Transverse colon (tissue), 4 donors: ENCODE measurements at regions not wholly inside any gene's neighbourhood (a gene's known extent, or its start where the extent isn't known, plus 50 kb on each side); places are given as distances from the start of the nearest gene placed in this dataset.

Experiments
- DNase-seq: peaks from one replicate; pipeline ENCODE4 v3.0.0-alpha.2; 2019
- H3K27ac ChIP-seq, 4 donors: fragments of 200-600 bp; sonication (generic); 2 replicates each; pipeline ENCODE4 v1.5.1; 2016 to 2018; ENCODE audit warnings: inconsistent platforms in 4 of 4
- H3K27me3 ChIP-seq: fragments of 200-600 bp; sonication (generic); 2 replicates; pipeline ENCODE4 v1.5.1; 2017; ENCODE audit warnings: inconsistent platforms
- H3K36me3 ChIP-seq, 4 donors: fragments of 200-600 bp; sonication (generic); 2 replicates each; pipeline ENCODE4 v1.5.1; 2017 to 2019; ENCODE audit warnings: inconsistent platforms in 4 of 4
- H3K4me1 ChIP-seq, 4 donors: fragments of 200-600 bp; sonication (generic); 2 replicates each; pipeline ENCODE4 v1.5.1; 2017 to 2020; ENCODE audit warnings: inconsistent platforms in 4 of 4
- H3K4me3 ChIP-seq, 4 donors: fragments of 200-600 bp; sonication (generic); 1 replicate in 1 of 4; 2 replicates in 3 of 4; pipeline versions ENCODE4 v1.5.1 to v1.6.1; 2017 to 2019; ENCODE audit warnings: inconsistent platforms in 4 of 4
- H3K9me3 ChIP-seq, 2 donors: fragments of 200-600 bp; sonication (generic); 2 replicates each; pipeline ENCODE4 v1.5.1; 2017 to 2019; ENCODE audit warnings: inconsistent platforms in 2 of 2
- CTCF ChIP-seq, 5 experiments: fragments of 200-600 bp in 3 of 5; fragments of 450-650 bp in 2 of 5; sonication (generic) in 3 of 5; IDR thresholded peaks; 1 replicate in 2 of 5; 2 replicates in 3 of 5; pipeline ENCODE4 v1.5.1; 2016 to 2017; ENCODE audit warnings: antibody characterized with exemption in 5 of 5, inconsistent platforms in 3 of 5, mild to moderate bottlenecking in 2 of 5, moderate library complexity in 1 of 5
- EP300 ChIP-seq: sonication (generic); formaldehyde crosslinking; IDR thresholded peaks from one replicate; pipeline ENCODE4 v1.6.1; 2017; ENCODE audit warnings: antibody characterized with exemption, low read depth
- POLR2A ChIP-seq: fragments of 450-650 bp; IDR thresholded peaks from one replicate; pipeline ENCODE4 v1.6.1; 2016; ENCODE audit warnings: antibody characterized with exemption, mild to moderate bottlenecking, moderate library complexity
- POLR2AphosphoS5 ChIP-seq, 3 donors: sonication (generic); formaldehyde crosslinking; IDR thresholded peaks; one replicate each; pipeline ENCODE4 v1.6.1; 2016; ENCODE audit warnings: antibody characterized with exemption in 3 of 3
- WGBS, 2 donors: methylation state at CpG; one replicate each; pipeline ENCODE4 v1.1.5; 2018; ENCODE audit warnings: low coverage in 1 of 2; 5-methylcytosine and 5-hydroxymethylcytosine counted together
- in situ Hi-C, 4 donors: fragments of 200-750 bp; cut with MboI; loops; one replicate each; pipeline versions ENCODE4 v1.15.0 to v1.15.1; 2017; ENCODE audit warnings: low sequenced_read_pairs in 3 of 4, low pct_ligation_motif_present in 1 of 4, low pct_unique_long_range_greater_than_20kb in 1 of 4
- intact Hi-C: fragments of 100-400 bp; cut with DNase I; formaldehyde crosslinking; loops from one replicate; pipeline ENCODE4 v1.15.1; 2023; ENCODE audit warnings: low total_unique reads

- 89 to 94% methylated on average over 1 to 3 of the region's 3 CpGs for WGBS, 2 donors
- H3K4me1 ChIP-seq: no peaks in the 10 kb centered on the region
- H3K27me3 ChIP-seq: no peaks in the 10 kb centered on the region
- H3K9me3 ChIP-seq: peaks cover 20 to 32% of the 10 kb centered on the region in 2 donors
- in situ Hi-C loops (no loop called here), intact Hi-C loops (no loop called here)
- no peak for TF ChIP-seq POLR2AphosphoS5 (IDR thresholded peaks at IDR 0.05)
- TF ChIP-seq EP300: no peak
- no peak for DNase-seq
- no peak overlapping the region for H3K27ac ChIP-seq
- H3K36me3 ChIP-seq: no peaks in the 10 kb centered on the region
- no peak overlapping the region for H3K4me3 ChIP-seq
Observed at GRCh38 chr11:122538060-122538459, 117.5 kb upstream of the UBASH3B start.

- no peak for DNase-seq
- Histone ChIP-seq H3K4me3 (no peak overlapping the region), H3K9me3 (no peaks in the 10 kb centered on the region), H3K36me3 (no peaks in the 10 kb centered on the region), H3K4me1 (no peaks in the 10 kb centered on the region), H3K27me3 (no peaks in the 10 kb centered on the region), H3K27ac (no peak overlapping the region)
- WGBS, 2 donors: 59% methylated on average over 2 of the region's 2 CpGs; no CpG with 5 or more reads in 1 of the 2 donors
- in situ Hi-C loops: loop anchor here in 2 of 4 donors (25.0 kb wide), 3 partner anchors 313 to 1213 kb away; no protein-coding TSS in a partner anchor
- intact Hi-C loops: no loop called here
- TF ChIP-seq POLR2A (no peak), CTCF (IDR thresholded peaks at IDR 0.05) (no peak), POLR2AphosphoS5 (IDR thresholded peaks at IDR 0.05) (no peak), EP300 (no peak)
Observed at GRCh38 chr11:122524898-122525297, 130.6 kb upstream of the UBASH3B start.

GRCh38 chr11:122523846-122524805 lies 131.4 kb upstream of the UBASH3B start:
- in situ Hi-C loops: loop anchor here in 2 of 4 donors (25.0 kb wide), 3 partner anchors 312 to 1212 kb away; no protein-coding TSS in a partner anchor
- Histone ChIP-seq H3K27me3 (no peaks in the 10 kb centered on the region), H3K27ac (no peak overlapping the region), H3K9me3 (no peaks in the 10 kb centered on the region), H3K36me3 (no peaks in the 10 kb centered on the region), H3K4me3 (no peak overlapping the region), H3K4me1 (no peaks in the 10 kb centered on the region)
- no peak for DNase-seq
- 20 to 33% methylated on average over 8 to 10 of the region's 10 CpGs for WGBS, 2 donors
- intact Hi-C loops: no loop called here
- no peak for TF ChIP-seq POLR2AphosphoS5 (IDR thresholded peaks at IDR 0.05)
- TF ChIP-seq CTCF (IDR thresholded peaks at IDR 0.05): no peak
- TF ChIP-seq POLR2A: no peak
- TF ChIP-seq EP300: no peak

GRCh38 chr11:122521626-122522025 lies 133.9 kb upstream of the UBASH3B start:
- WGBS, 2 donors: 48 to 56% methylated on average over 2 of the region's 2 CpGs
- in situ Hi-C loops: loop anchor here in 2 of 4 donors (25.0 kb wide), 3 partner anchors 309 to 1209 kb away; no protein-coding TSS in a partner anchor

More at GRCh38 chr11:122521626-122522025, 133.9 kb upstream of the UBASH3B start:
- Histone ChIP-seq H3K27ac (no peak overlapping the region), H3K4me1 (no peaks in the 10 kb centered on the region), H3K36me3 (no peaks in the 10 kb centered on the region), H3K9me3 (no peaks in the 10 kb centered on the region), H3K4me3 (no peak overlapping the region), H3K27me3 (no peaks in the 10 kb centered on the region)
- TF ChIP-seq POLR2AphosphoS5 (IDR thresholded peaks at IDR 0.05): no peak
- no peak for TF ChIP-seq POLR2A
- no peak for TF ChIP-seq EP300
- no peak for TF ChIP-seq CTCF (IDR thresholded peaks at IDR 0.05)
- intact Hi-C loops: no loop called here
- DNase-seq: no peak
